Tibial nerve (tissue), 4 donors: ENCODE measurements at regions not wholly inside any gene's neighbourhood (a gene's known extent, or its start where the extent isn't known, plus 50 kb on each side); places are given as distances from the start of the nearest gene placed in this dataset.

Experiments
- CTCF ChIP-seq, 5 experiments: fragments of 200-600 bp in 3 of 5; fragments of 450-650 bp in 2 of 5; sonication (generic) in 3 of 5; IDR thresholded peaks; one replicate each; pipeline ENCODE4 v1.5.1; 2016 to 2019; ENCODE audit warnings: antibody characterized with exemption in 5 of 5, mild to moderate bottlenecking in 3 of 5, moderate library complexity in 2 of 5
- EP300 ChIP-seq, 2 donors: sonication (generic); formaldehyde crosslinking; IDR thresholded peaks; one replicate each; pipeline ENCODE4 v1.6.1; 2017; ENCODE audit warnings: antibody characterized with exemption in 2 of 2, mild to moderate bottlenecking in 1 of 2

- TF ChIP-seq EP300 (IDR thresholded peaks at IDR 0.05) = no peak
- TF ChIP-seq CTCF (IDR thresholded peaks at IDR 0.05) = no peak
Observed at GRCh38 chr14:28163233-28163632, 603.4 kb upstream of the FOXG1 start.
